ENCODE measurements at regions not wholly inside any gene's neighbourhood (a gene's known extent, or its start where the extent isn't known, plus 50 kb on each side); places are given as distances from the start of the nearest gene placed in this dataset.

DNA sequence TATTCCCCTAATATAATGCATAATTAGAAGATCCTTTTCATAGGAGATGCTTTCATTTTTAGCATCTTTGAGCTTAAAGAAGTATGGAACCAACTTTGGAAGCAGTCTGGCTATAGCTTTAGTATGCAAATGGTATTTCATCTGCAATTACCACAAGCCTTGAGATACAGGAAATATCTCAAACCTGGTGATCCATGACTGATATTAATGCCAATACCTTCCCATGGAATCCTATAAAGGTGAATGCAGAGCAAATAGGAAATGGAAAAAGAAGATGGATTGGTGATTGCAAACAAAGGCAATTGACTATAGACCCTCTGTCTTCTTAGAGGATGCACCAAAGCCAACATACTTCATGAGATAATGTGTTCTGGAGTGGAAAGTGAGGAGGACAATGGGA lies 326.4 kb downstream of the KBTBD8 start:
- DNase-seq: no peak
- peaks cover 0 to 18% (median 14%) of the 10 kb centered on the region in 8 donors for H3K9me3 ChIP-seq
- no peak overlapping the region for H3K4me3 ChIP-seq
- no peaks in the 10 kb centered on the region for H3K27me3 ChIP-seq (replicated peaks in 1 of 7)
- no peak overlapping the region for H3K27ac ChIP-seq
- intact Hi-C loops (cut with DNase I; ENCODE audit: low total_unique reads): no loop called here
- no peaks in the 10 kb centered on the region for H3K36me3 ChIP-seq
- H3K4me1 ChIP-seq: no peaks in the 10 kb centered on the region
- TF ChIP-seq POLR2AphosphoS5 (IDR thresholded peaks at IDR 0.05): no peak
- no peak for TF ChIP-seq POLR2A (IDR thresholded peaks at IDR 0.05)
- no peak for TF ChIP-seq CTCF (IDR thresholded peaks at IDR 0.05 in 8 of 11, conservative IDR thresholded peaks at IDR 0.05 in 3 of 11)

Small RNAs in the stretch of these regions (microRNA-seq; reads per million reads assigned to microRNA genes)
- gene MIR4272: 0 reads per million in 3 donors
